Astrocyte (in vitro differentiated cells and primary cell): ENCODE measurements at regions not wholly inside any gene's neighbourhood (a gene's known extent, or its start where the extent isn't known, plus 50 kb on each side); places are given as distances from the start of the nearest gene placed in this dataset.

ENCODE experiments used
- EZH2 ChIP-seq: IDR thresholded peaks from 2 replicates; pipeline ENCODE4 v1.6.1; 2012; ENCODE audit warnings: mild to moderate bottlenecking, low read length, inconsistent platforms; ENCODE audit not compliant: insufficient read depth
- TF ChIP-seq, protein P1 (sequence below): IDR thresholded peaks from 2 replicates; pipeline ENCODE4 v1.5.1; 2011; ENCODE audit warnings: low read depth, mild to moderate bottlenecking, inconsistent platforms, low read length, moderate library complexity; ENCODE audit not compliant: insufficient read depth

DNA sequence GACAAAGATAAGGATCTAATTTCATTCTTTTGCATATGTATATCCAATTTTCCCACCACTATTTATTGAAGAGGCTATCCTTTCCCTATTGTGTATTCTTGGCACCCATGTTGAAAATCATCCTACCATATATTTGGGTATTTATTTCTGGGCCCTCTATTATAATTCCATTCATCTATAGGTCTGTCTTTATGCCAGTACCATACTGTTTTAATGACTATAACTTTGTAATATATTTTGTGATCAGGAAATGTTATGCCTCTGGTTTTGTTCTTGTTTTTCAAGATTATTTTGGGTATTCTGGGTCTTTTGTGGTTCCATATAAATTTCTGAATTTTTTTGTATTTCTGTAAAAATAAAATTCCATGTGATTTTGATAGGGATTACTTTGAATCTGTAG is 347.6 kb upstream of the SULF2 start:
- TF ChIP-seq, protein P1, sequence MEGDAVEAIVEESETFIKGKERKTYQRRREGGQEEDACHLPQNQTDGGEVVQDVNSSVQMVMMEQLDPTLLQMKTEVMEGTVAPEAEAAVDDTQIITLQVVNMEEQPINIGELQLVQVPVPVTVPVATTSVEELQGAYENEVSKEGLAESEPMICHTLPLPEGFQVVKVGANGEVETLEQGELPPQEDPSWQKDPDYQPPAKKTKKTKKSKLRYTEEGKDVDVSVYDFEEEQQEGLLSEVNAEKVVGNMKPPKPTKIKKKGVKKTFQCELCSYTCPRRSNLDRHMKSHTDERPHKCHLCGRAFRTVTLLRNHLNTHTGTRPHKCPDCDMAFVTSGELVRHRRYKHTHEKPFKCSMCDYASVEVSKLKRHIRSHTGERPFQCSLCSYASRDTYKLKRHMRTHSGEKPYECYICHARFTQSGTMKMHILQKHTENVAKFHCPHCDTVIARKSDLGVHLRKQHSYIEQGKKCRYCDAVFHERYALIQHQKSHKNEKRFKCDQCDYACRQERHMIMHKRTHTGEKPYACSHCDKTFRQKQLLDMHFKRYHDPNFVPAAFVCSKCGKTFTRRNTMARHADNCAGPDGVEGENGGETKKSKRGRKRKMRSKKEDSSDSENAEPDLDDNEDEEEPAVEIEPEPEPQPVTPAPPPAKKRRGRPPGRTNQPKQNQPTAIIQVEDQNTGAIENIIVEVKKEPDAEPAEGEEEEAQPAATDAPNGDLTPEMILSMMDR = no peak
- TF ChIP-seq EZH2 = no peak
